Activated T-helper 1 cell treated with anti-CD3 and anti-CD28 coated beads, Interleukin-2, amount 50 U/mL, for 16 hours (primary cell): ENCODE measurements at regions not wholly inside any gene's neighbourhood (a gene's known extent, or its start where the extent isn't known, plus 50 kb on each side); places are given as distances from the start of the nearest gene placed in this dataset.

Experiments
- DNase-seq, 2 donors: peaks; one replicate each; pipeline ENCODE4 v3.0.0-alpha.2; 2020; ENCODE audit warnings: low read depth in 1 of 2, low spot score in 1 of 2

DNA sequence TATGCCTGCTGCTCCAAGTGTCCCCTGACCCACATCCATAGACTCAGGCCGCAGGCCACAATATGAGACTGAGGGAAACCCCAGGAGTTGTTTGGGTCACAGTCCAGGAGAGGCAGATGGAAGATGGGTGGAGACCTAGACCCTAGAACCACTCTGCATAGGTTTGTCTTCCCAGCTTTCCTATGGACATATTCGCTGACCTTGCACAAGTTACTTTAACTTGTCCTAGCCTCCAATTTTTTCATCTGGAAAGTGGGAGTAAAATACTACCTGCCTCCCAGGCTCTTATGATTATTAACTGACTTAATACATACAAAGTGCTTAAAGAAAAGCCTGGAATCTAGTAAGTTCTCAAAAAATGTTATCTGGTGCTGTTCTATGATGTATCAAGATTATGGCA is 157.1 kb upstream of the IFNG-AS1 start:
- DNase-seq = no peak

DNA sequence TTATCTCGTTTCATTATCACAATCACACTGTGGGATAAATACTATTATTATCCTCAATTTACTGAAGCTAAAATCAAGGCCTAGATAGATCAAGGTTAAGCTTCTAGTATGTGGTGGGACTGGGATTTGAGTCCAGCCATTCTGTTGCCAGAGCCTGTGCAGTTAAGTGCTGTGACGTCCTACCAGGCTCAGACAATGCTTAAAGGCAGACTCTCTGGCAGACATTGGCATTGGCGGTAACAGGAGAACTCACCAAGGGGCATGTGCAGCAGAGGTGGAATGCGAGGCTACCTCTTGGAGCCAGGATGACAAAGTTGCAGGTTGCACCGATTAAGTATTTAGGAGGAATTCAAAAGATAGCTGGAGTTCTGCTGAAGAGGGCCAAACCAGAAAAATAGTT is 155.6 kb upstream of the IFNG-AS1 start:
- no peak for DNase-seq

- no peak for DNase-seq
Measured at GRCh38 chr12:67837876-67838275, 151.4 kb upstream of the IFNG-AS1 start.

GRCh38 chr12:67842124-67842523 is 147.1 kb upstream of the IFNG-AS1 start:
- DNase-seq = no peak

GRCh38 chr12:67843257-67843656 is 146.0 kb upstream of the IFNG-AS1 start:
- DNase-seq = no peak

GRCh38 chr12:67852701-67853100 is 136.5 kb upstream of the IFNG-AS1 start:
- no peak for DNase-seq

GRCh38 chr12:67853204-67853603 is 136.0 kb upstream of the IFNG-AS1 start:
- DNase-seq = no peak

- DNase-seq = no peak
Measured at GRCh38 chr12:67854351-67854750, 134.9 kb upstream of the IFNG-AS1 start.

- DNase-seq = no peak
Measured at GRCh38 chr12:67855103-67855502, 134.1 kb upstream of the IFNG-AS1 start.

DNA sequence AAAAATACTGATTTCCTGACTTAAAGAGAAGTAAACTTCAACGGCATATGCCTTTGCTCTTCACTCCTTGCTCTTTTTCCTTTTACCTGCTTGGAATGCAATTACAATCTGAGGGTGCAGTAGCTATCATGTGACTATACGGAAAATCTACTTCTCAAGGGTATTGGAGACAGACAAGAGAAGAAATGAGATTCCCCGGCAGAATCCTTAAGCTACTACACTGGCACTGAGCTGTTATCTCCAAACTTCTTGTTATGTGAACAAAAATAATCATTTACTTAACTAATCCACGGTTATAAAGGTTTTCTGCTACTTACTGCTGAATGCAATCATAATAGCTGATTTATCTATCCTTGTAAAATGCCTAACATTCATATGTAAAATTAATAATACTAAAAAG is 118.0 kb upstream of the IFNG-AS1 start:
- no peak for DNase-seq

DNA sequence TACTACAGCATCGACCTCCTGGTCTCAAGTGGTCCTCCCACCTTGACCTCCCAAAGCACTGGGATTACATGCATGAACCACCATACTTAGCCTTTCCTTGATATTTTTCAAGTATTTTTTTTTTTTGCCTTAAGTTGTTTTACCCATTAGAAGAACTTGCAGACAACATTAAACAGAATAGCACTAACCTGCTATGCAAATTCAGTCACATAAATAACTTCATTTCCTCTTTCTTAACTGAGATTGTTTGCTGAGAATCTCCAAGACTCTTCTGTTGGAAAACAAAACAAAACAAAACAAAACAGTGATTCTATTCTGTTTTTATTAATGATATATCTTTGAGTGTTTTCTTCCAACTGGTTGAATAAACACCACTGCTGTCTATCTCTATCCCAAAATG is 115.9 kb upstream of the IFNG-AS1 start:
- no peak for DNase-seq

- DNase-seq = no peak
Measured at GRCh38 chr12:67876305-67876915, 112.8 kb upstream of the IFNG-AS1 start.

- no peak for DNase-seq
Measured at GRCh38 chr12:67877727-67878126, 111.5 kb upstream of the IFNG-AS1 start.

DNA sequence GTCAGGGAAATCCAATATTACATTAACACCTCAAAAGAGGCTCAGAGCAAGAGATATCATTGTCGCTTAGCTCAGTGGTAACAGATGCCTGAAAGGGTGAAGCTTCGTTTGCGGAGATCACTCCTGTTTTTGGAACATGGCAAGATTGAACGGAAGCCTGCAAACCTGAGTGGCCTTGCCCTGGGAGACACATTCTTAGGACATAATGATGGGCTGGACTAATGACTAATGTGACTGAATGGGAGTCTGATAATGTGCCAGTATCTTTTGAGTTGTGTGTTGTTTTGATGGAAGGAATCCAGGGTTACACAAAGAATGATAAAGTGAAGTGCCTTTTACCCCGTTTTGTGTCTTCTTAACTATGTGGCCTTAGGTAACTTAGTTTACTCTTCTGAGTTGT is 109.3 kb upstream of the IFNG-AS1 start:
- DNase-seq = no peak

- DNase-seq = no peak
Measured at GRCh38 chr12:67881565-67881964, 107.7 kb upstream of the IFNG-AS1 start.

GRCh38 chr12:67884596-67884995 is 104.7 kb upstream of the IFNG-AS1 start:
- no peak for DNase-seq

DNA sequence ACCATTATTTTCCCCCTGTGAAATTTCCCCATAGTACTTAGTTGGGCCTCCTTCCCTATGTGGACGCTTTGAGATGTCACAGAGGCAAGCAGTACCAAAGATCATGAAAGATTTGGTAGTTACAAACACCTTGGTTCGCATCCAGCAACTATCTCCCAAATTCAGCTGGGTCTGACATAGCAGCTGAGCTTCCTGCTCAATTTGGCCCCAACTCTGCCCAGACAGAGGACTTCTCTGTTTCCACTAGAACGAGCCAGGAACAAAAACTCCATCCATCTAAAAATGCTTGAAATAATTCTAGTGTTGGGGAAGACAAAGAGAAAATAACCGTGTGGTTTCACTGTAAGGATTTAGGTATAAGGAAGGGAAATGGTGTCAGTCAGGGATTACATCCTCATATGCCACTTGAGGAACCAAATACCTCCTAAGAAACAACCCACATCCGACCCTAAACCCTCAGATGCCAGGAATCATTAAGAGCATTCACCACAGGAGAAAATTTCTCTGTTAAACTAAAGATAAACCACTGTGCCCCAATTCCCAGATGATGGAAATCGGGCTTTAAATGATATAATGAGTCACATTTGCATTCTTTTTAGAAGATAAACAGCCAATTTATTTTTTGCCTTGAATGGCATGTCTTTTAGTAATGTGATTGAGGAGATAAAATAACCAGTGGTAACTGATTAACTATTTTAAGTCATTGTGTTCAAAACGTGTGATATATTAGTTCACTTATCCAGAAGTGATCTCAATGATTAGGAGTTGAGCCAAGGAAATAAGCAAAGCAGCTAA is 103.7 kb upstream of the IFNG-AS1 start:
- no peak for DNase-seq

GRCh38 chr12:67887065-67887464 is 102.2 kb upstream of the IFNG-AS1 start:
- no peak for DNase-seq

- no peak for DNase-seq
Measured at GRCh38 chr12:67889931-67890330, 99.3 kb upstream of the IFNG-AS1 start.

DNA sequence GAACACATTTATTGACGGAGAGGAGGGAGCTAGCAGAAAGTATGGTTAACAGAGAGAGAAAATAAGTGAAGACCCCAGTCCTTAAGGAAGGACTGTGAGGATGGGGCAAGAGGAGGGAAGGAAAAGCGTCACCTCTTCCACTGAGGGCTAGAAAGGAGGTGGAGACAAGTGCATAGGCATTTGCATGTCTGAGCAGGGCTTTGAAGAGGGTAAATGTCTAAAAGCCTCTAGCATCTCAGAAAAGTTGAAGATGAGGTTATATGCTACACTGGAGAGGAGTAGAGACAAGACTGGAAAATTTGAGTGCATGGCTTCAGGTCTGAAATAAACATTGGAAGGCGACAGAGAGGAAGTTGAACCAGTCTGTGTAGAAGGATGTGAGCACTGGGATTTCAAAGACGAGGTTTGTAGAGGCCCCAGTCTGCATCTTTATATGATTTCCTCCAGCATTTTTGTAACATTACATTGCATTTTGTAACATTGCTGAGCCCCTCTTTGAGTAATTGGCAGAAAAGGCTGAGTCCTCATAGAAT is 98.5 kb upstream of the IFNG-AS1 start:
- DNase-seq = no peak

- no peak for DNase-seq
Measured at GRCh38 chr12:67891596-67891995, 97.7 kb upstream of the IFNG-AS1 start.

DNA sequence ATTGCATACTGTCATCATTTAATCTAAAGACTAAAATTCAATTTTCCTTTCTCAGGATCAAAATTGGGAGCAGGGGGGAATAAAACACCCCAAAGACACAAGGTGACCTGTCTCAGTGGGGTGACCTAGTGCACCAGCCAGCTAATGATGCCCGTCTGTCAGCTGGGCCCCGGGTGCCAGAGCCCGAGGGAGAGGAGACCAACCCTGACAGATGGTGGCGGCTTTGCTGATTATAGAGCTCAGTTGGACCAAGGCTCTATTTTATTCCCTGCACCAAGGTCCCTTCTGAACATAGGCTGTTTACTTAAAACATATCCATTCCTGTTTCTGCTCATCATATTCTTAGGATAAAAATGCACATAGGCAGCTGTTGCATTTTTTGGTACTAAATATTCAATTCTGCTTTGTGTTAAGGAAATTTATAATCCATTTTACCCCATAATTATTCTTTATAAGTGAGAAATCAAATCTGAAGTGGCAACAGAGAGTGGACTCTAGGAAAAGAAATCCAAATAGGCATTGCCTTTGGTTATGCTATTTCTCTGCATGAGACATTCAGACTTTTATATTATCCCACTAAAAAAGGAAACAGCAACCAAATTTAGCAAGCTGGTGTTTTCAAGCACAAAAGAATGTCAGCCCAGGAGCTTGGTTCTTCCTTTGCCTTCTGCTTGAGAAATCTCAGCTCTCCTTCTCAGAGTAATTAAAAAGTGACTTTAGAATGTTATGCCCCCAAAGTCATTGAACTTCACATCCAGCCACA is 96.8 kb upstream of the IFNG-AS1 start:
- no peak for DNase-seq
